HG03457 (cell line): ENCODE measurements at regions not wholly inside any gene's neighbourhood (a gene's known extent, or its start where the extent isn't known, plus 50 kb on each side); places are given as distances from the start of the nearest gene placed in this dataset.
"Not testable (repeated sequence)": the region's sequence is repeated elsewhere in the genome, so short reads cannot be mapped to it uniquely, and the experiment has no call there.

ENCODE experiments used
- ATAC-seq: cut with Tn5 transposase; IDR thresholded peaks from one replicate; pipeline ENCODE4 v1.9.1; 2021; ENCODE audit warnings: moderate number of reproducible peaks; ENCODE audit not compliant: unreplicated experiment

DNA sequence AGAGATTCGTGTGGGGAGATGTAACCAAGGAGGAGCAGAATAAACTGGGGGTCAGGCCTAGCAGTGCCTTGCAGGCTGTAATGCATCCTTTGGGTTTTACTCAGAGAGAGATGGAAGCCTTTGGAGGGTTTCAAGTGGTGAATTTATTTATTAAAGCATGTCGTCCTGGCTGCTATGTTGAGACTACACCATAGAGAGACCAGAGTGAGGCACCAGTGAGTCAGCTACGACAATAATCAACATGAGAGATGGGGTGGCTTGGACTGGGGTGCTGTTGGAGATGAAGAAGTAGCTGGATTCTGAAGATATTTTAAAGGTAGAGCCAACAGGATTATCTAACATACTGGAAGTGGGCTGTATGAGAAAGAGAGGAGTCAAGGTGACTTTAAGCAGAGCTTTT is 335.3 kb upstream of the ARHGEF26 start:
- ATAC-seq: no peak

DNA sequence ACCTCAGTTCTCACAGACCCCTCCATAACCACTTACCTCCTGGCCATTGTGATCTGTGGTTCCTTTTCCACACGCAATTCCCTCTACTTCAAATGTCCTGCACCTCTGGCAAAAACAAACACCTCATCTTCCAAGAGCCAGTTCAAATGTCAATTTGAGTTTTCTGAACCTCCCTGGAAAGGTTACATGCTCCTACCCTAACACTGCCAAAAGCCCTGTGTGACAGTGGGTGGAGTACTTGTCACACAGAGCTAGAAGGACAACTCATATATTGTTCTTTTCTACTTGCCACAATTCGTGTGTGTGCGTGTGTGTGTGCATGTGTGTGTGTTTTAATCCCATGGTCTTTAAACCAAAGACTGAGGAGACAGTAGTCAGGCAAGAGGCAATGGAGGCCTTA is 331.8 kb upstream of the ARHGEF26 start:
- ATAC-seq: no peak

DNA sequence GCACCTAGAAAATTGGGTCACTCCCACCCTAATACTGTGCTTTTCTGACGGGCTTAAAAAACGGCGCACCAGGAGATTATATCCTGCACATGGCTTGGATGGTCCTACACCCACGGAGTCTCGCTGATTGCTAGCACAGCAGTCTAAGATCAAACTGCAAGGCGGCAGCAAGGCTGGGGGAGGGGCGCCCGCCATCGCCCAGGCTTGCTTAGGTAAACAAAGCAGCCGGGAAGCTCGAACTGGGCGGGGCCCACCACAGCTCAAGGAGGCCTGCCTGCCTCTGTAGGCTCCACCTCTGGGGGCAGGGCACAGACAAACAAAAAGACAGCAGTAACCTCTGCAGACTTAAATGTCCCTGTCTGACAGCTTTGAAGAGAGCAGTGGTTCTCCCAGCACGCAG is 324.1 kb upstream of the ARHGEF26 start:
- not testable (repeated sequence) for ATAC-seq

DNA sequence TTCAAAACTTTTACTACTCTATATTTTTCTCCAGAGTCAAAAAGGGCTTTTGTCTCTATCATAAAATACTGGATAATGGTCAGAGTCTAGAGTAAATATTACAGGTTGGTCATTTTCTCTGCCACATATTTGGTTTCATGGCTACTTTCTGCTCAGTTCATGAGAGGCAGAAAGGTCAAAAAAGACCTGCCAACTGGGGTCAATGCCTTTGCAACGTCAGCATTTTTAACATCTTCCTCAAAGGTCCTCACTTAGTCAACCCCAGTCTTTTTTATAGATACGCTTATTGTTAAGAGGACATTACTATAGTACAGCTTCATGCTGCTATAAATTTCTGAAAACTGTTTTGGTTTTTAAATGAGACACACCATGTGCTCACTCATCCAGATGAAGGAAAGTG is 312.1 kb upstream of the ARHGEF26 start:
- no peak for ATAC-seq

DNA sequence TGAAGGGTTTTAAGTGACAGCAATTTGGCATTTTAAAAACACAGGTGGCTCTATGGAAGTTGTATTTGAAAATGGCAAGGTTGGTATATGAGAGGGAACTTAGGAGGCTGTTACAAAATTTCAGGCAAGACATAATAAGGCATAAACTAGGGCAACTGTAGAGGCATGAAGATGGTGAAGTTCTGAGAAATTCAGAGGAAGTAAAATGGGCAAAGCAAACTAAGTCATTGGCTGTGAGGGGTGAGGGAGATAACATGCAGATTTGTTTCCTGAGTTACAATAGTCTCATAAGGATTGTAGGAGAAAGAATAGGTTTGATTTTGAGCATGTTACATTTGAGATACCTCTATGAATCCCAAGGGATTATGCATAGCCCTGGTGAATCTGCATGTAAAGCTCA is 302.9 kb upstream of the ARHGEF26 start:
- no peak for ATAC-seq

DNA sequence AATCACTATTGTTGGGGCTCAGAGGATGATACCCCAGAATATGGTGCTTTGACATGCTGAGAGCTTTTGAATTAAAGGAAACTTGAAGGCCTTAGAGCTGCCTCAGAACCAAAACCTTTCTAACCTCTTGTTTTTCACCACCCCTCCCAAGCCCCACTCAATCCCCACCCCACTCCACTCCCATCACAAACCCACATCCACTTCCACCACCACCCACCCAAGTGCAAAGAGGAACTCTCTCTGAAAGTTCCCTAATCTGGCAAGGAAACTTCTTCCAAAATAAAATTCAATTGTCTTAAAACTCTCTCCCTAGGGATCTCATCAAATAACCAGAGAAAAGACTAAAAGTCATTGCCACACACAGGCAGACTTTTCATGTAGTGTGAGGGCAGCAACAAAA is 301.2 kb upstream of the ARHGEF26 start:
- no peak for ATAC-seq

DNA sequence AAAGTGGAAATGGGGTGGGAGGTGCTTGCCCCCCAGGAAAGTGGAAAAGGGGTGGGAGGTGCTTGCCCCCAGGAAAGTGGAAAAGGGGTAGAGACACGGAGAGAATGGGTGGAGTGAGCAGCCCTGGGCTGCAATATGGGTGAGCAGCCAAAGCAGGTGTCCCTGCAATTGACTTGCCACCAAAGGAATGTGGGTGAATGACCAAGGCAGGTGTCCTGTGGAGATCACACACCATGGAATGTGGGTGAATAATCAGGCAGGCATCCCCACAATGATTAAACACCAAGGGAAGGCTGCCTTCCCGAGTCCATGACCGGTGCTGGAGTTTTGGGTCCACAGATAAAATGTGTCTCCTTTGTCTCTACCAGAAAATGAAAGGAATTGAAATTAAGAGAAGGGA is 292.8 kb upstream of the ARHGEF26 start:
- not testable (repeated sequence) for ATAC-seq

DNA sequence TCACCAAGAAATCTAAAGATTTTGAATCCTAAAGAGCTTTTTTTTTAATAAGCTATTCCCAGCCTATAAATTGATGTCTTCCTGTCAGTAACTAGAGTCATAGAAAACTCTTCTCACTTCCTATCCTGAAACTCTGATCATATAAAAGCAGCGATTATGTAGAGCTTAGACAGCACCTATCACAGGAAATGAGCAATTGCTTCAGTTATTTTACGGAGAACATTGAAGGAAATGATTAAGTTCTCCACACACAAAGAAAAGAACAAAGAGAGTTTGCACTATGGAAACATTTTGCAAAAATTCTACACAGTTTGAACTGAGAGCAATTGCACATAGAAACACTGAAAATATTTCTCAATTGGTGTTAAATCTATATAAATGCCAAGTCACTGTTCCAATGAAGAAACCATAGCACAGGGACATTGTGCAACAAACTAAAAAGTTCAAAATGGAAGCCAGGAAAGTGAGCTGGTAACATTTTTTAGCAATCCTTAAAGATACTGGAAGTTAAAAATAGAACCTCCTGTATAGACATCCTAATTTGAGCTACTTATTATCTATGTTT is 291.5 kb upstream of the ARHGEF26 start:
- no peak for ATAC-seq

DNA sequence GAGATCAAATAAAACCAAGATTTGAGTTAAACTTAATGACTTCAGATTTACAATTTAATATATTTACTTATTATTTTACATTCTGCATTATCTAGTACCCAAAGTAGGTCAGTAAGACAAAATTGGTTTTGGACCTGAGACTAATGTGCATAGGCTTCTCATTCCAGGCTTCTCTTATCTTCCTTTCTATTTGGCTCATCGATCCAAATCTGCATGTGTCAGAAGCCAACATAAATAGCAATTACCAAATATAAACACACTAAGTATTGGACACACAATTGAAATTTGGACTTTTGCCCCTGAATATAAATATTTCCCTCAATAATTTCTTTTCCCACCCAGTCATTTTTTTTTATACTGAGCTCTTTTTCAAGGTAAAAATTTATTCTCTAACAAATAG is 290.6 kb upstream of the ARHGEF26 start:
- ATAC-seq: no peak

DNA sequence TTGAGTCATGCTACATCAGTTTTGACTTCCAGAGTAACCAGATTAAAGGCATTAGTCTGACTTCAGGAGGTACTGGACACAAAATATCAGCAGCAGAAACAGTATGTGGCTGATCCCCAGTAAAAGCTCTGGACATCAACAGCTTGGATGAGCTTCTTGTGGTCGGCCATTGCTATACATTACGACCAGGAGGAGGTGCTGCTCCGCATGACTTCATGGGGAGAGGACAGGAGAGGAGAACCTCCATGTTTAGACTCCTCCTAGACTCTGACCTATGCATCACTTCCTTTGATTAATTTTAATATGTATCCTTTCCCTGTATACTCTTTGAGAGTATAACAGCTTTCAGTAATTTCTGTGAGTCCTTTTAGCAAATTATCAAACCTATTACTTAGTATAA is 285.6 kb upstream of the ARHGEF26 start:
- peak; percentile 59 for ATAC-seq

DNA sequence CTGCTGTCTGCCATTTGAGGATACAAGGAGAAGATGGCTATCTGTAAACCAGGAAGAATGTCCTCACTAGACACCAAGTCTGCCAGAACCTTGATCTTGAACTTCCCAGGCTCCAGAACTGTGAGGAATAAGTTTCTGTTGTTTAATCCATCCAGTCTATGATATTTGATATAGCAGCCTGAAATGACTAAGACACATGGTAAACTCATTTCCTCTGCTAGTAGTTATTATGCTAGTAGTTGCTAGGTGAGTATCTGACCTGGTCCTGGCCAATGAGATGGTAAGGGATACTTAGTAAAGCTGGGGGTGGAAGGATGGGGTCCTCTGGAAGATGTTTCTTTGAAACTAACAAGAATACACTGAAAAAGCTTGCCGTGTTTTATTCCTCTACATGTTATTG is 280.7 kb upstream of the ARHGEF26 start:
- no peak for ATAC-seq

DNA sequence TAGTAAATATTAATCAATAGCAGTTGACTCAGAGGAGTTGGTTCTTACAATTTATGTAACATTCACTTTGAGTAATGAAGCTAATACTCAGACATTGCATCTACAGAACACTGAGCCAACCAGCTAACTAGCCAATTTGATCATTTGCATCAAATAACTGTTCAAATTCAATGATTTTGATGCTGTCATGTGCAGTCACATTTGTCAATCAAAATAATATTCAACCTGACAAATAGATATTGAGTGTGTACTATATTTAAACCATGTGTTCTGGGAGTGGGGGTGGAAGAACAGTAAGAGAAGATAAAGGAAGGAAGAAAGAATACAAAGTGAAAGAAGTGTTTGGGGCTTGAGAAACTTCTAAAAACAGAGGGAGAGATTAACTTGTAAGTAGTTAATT is 277.2 kb upstream of the ARHGEF26 start:
- ATAC-seq: no peak

DNA sequence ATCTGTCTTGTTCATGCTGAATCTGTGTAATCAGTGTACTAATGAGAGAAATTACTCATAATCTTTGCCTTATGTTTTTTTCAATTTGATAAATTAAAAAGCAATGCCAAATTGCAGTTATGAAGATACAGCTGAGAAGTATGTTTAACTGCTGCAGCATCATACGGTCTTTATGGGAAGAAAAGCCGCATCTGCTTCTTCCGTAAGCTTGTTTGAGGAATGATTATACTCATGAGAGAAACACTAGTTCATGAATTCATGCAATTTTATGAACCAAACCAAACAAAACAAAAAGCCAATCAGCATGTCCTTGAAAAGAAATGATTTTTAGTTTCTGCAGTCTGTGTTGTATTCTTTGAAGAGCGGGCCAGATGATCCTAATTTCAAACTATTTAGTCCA is 275.9 kb upstream of the ARHGEF26 start:
- no peak for ATAC-seq

DNA sequence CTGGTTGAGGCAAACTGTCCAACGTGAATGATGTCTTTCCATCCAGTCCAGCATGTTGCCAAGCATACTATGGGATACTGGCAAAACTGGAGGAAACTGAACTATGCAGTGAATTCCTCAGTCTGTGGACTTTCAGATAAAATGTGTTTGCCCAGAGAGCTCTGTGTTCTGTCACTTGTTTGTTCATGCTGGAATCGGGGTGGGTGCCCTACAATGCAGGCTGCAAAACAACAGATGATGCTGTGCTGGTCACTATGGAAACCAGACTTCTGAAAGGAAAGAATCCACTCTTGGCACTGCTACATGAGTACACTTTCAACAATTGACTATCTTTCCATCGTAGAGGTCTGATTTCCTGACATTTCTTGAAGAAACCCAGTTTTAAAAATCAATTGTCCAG is 272.5 kb upstream of the ARHGEF26 start:
- no peak for ATAC-seq

DNA sequence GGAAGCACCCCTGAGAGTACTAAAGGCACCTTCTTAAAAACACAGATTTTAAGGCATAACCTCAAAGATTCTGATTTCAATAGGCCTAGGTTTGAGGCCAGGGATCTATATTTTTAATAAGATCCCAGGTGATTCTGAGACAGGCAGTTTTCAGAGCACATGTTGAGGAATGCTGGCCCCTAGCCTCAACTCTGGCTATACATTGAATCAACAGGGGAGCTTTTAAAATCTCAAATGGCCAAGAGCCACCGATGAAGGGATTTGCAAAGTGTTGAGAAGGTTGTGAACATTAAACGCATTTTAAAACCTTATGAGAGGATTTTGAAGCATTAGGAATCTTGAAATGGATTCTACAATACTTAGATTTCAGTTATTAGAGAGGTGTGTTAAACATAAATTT is 268.8 kb upstream of the ARHGEF26 start:
- ATAC-seq: no peak

DNA sequence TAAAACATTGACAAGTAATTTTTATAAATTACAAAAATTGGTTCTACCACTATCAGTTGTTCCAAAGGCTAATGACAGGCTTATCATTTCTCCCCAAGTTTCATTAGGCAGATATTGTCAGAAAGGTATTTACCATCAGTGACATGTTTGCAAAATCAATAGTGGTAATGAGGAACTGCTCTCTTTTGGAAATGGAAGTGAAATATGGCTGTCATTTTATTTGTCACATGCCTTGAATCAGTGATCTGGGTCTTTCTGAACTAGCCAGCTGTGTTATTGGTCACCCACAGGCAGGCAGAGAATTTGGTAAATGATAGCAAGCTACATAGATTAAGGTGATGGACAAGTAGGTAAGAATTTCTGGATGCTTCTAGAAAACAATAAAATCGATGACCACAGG is 268.0 kb upstream of the ARHGEF26 start:
- ATAC-seq: no peak

DNA sequence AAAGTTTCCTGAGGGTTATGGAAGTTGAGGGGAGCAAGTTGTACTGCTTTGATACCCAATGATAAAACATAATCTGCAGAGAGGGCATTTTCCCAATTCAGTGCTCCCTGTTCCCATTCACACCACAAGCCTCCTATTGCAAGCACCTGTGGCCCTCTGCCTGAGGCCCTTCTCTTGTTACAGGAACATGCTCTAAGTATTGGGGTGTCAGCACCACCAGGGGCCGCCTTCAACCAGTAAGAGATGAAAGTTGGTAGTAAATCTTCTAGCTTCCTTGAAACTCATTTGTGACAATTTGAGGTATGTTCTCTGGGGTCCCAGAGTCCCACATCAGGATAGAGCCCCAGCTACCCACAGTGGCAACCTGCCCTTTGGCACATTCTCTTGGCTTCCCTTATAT is 265.4 kb upstream of the ARHGEF26 start:
- peak; percentile 78 for ATAC-seq

DNA sequence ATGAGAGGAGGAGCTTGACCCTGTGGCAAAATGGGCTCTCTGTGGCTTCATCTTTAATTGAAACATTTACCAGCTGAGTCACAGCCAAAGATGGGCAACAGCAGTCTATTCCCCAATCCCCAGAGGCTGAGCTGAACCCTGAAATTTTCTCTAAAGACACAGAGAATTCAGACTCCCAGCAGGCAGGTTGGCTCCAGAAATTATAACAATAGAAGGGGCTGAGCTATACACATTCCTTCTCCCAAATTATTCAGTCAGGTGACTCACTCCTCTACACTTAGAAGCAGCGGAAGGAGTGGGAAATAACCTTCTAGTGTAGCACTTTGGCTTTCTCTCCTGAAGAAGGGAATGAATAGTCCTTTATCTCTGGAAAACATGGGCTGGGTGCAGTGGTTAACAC is 264.3 kb upstream of the ARHGEF26 start:
- no peak for ATAC-seq

DNA sequence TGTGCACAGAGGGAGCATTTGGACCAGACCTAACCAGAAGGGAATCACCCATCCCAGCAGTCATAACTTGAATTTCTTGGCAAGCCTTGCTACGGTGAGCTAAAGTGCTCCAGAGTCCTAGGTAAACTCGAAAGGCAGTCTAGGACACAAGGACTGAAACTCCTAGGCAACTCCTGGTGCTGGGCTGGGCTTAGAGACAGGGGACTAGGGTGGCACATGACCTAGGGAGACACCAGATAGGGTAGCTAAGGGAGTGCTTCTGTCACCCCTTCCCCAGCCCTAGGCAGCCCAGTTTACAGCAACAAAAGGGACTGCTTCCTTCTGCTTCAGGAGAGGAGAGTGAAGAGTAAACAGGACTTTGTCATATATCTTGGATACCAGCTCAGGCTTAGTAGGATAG is 256.4 kb upstream of the ARHGEF26 start:
- no peak for ATAC-seq

DNA sequence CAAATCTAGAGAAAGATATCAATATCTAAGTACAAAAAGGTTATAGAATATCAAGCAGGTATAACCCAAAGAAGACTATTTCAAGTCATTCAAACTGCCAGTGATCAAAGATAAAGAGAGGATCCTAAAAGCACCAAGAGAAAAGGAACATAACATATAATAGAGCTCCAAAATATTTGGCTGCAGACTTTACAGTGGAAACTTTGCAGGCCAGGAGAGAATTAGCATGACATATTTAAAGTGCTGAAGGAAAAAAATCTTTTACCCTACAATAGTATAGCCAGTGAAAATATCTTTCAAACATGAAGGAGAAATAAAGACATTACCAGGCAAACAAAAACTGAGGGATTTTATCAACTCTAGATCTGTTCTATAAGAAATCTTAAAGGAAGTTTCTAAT is 254.3 kb upstream of the ARHGEF26 start:
- ATAC-seq: no peak

DNA sequence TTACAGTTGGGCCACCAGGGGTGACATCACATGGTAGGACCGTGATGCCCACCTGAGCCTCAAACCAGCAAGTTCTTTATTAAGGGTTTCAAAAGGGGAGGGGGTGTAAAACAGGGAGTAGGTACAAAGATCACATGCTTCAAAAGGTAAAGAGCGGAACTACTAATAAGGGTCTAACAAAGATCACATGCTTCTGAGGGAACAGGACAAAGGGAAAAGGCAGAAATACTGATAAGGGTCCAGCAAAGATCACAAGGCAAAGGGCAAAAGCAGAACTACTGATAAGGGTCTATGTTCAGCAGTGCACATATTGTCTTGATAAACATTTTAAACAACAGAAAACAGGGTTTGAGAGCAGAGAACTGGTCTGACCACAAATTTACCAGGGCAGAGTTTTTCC is 246.8 kb upstream of the ARHGEF26 start:
- ATAC-seq: not testable (repeated sequence)

DNA sequence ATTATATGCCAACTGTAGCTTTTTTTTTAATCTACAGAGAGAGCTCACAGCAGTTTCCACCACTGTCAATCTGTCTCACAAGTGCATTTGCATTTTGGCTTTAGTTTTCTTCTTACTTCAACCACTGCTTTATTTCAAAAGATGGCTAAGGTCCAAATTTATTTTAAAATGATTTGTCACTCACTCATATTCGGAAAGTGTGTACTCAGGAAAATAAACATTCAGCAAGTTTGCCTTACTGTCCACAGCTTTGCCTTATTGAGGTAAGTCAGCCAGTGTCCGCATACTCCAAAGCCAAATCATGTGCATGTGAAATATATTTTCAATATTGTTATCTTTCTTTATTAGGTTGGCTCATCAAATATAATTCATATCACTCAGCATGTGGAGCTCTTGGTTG is 240.7 kb upstream of the ARHGEF26 start:
- no peak for ATAC-seq

DNA sequence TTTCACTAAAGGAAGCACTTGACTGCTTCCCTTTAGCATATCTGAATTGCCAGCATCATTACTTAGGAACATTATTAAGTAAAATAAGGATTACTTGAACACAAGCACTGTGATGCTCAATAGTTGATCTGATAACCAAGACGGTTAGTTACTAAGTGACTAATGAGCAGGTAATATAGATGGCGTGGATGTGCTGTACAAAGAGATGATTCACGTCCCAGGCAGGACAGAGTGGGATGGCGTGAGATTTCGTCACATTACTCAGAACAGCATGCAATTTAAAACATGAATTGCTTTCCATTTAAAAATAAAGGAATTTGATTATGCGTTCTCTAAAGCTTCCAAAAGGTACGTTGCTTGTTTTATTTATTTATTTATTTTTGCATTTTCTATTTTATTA is 240.0 kb upstream of the ARHGEF26 start:
- no peak for ATAC-seq

DNA sequence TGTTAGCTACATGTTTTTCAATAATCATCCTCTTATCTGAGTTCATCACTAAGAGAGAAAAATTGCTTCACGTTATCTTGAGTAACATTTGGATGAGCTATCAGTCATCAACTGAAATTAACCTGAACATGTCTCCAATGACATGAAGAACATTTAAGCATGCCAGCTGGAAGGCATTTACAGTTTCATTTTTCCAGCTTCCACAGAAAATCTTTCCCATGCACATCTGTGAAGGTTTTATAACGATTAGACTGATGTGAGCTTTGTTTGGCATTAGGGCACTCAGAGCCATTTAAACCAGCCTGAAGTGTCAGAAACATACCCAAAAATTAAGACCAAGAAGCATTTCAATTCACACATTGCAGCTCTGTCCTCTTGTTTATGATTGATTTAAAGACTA is 235.8 kb upstream of the ARHGEF26 start:
- no peak for ATAC-seq
